GM23338 (cell line): ENCODE measurements at regions not wholly inside any gene's neighbourhood (a gene's known extent, or its start where the extent isn't known, plus 50 kb on each side); places are given as distances from the start of the nearest gene placed in this dataset.

Experiments used
- ATAC-seq: fragments of 200-7000 bp; cut with Tn5 transposase; 3 replicates; pipeline ENCODE4 v1.9.1; 2020
- DNase-seq: peaks from one replicate; pipeline ENCODE4 v3.0.0-alpha.2; 2015; ENCODE audit warnings: low spot score
- H2AFZ ChIP-seq: fragments of 200-600 bp; sonication (generic); 2 replicates; pipeline ENCODE4 v1.8.0; 2016; ENCODE audit warnings: antibody characterized with exemption, mild to moderate bottlenecking, moderate library complexity
- H3F3A ChIP-seq: fragments of 200-600 bp; sonication (generic); replicated peaks from 2 replicates; pipeline ENCODE4 v1.8.0; 2017; ENCODE audit warnings: antibody characterized with exemption, mixed run types, low read depth
- H3K27ac ChIP-seq: fragments of 200-600 bp; sonication (generic); 2 replicates; pipeline ENCODE4 v1.6.1; 2016; ENCODE audit warnings: low read depth
- H3K27me3 ChIP-seq: fragments of 200-600 bp; sonication (generic); 2 replicates; pipeline ENCODE4 v1.8.0; 2016; ENCODE audit warnings: mild to moderate bottlenecking, mixed run types, moderate library complexity; ENCODE audit not compliant: insufficient read depth
- H3K36me3 ChIP-seq: fragments of 200-600 bp; sonication (generic); 2 replicates; pipeline ENCODE4 v1.8.0; 2016; ENCODE audit warnings: mild to moderate bottlenecking; ENCODE audit not compliant: insufficient read depth
- H3K4me1 ChIP-seq: fragments of 200-600 bp; sonication (generic); 2 replicates; pipeline ENCODE4 v1.8.0; 2016; ENCODE audit warnings: mild to moderate bottlenecking, moderate library complexity; ENCODE audit not compliant: insufficient read depth
- H3K4me2 ChIP-seq: fragments of 200-600 bp; sonication (generic); 2 replicates; pipeline ENCODE4 v1.7.1; 2017; ENCODE audit warnings: mixed run types
- H3K4me3 ChIP-seq: fragments of 200-600 bp; sonication (generic); 2 replicates; pipeline ENCODE4 v1.6.1; 2016; ENCODE audit warnings: mixed run types
- H3K79me2 ChIP-seq: fragments of 200-600 bp; sonication (generic); replicated peaks from 2 replicates; pipeline ENCODE4 v1.8.0; 2017; ENCODE audit warnings: mild to moderate bottlenecking; ENCODE audit not compliant: insufficient read depth
- H3K9me2 ChIP-seq: fragments of 200-600 bp; sonication (generic); 2 replicates; pipeline ENCODE4 v1.8.0; 2017; ENCODE audit not compliant: insufficient read depth
- H4K20me1 ChIP-seq: fragments of 200-600 bp; sonication (generic); replicated peaks from 2 replicates; pipeline ENCODE4 v1.8.0; 2017; ENCODE audit warnings: mild to moderate bottlenecking; ENCODE audit not compliant: insufficient read depth
- H3K27ac Mint-ChIP-seq: 2 replicates; pipeline ENCODE4 v1.8.0; 2020; ENCODE audit warnings: inconsistent platforms, mild to moderate bottlenecking, moderate library complexity, mixed read lengths
- H3K27me3 Mint-ChIP-seq: 3 replicates; pipeline ENCODE4 v1.8.0; 2022; ENCODE audit warnings: low read depth, mild to moderate bottlenecking, moderate library complexity, mixed read lengths, inconsistent platforms; ENCODE audit not compliant: insufficient read depth, poor library complexity
- H3K36me3 Mint-ChIP-seq: 3 replicates; pipeline ENCODE4 v1.8.0; 2021; ENCODE audit warnings: low read depth, mild to moderate bottlenecking, inconsistent platforms, moderate library complexity, mixed read lengths
- H3K4me1 Mint-ChIP-seq: 3 replicates; pipeline ENCODE4 v1.8.0; 2020; ENCODE audit warnings: mild to moderate bottlenecking, inconsistent platforms, mixed read lengths
- H3K4me3 Mint-ChIP-seq: 3 replicates; pipeline ENCODE4 v1.8.0; 2021; ENCODE audit warnings: moderate library complexity, mild to moderate bottlenecking, inconsistent platforms, mixed read lengths
- H3K9me3 Mint-ChIP-seq: 3 replicates; pipeline ENCODE4 v1.8.0; 2020; ENCODE audit warnings: moderate library complexity, mild to moderate bottlenecking, inconsistent platforms, mixed read lengths
- CREB1 ChIP-seq: fragments of 250-450 bp; sonication (Bioruptor Pico); IDR thresholded peaks from 2 replicates; pipeline ENCODE4 v1.5.0; 2020; ENCODE audit warnings: low read depth, mild to moderate bottlenecking, moderate library complexity
- ETS1 ChIP-seq: IDR thresholded peaks from 2 replicates; pipeline ENCODE4 v1.6.1; 2016; ENCODE audit warnings: antibody characterized with exemption
- EZH2 ChIP-seq: fragments of 200-600 bp; sonication (generic); IDR thresholded peaks from one replicate; pipeline ENCODE4 v1.8.0; 2017; ENCODE audit warnings: antibody characterized with exemption, mild to moderate bottlenecking, low read depth; ENCODE audit not compliant: unreplicated experiment
- EZH2phosphoT487 ChIP-seq: fragments of 200-600 bp; sonication (generic); IDR thresholded peaks from one replicate; pipeline ENCODE4 v1.8.1; 2018; ENCODE audit warnings: antibody characterized with exemption; ENCODE audit not compliant: unreplicated experiment
- JUNB ChIP-seq: IDR thresholded peaks from one replicate; pipeline ENCODE4 v1.6.1; 2016; ENCODE audit warnings: antibody characterized with exemption; ENCODE audit not compliant: unreplicated experiment
- ZNF114 ChIP-seq: fragments of 250-450 bp; sonication (Bioruptor Pico); IDR thresholded peaks from 2 replicates; pipeline ENCODE4 v1.5.0; 2020; ENCODE audit warnings: mild to moderate bottlenecking, moderate library complexity
- ZNF462 ChIP-seq: fragments of 250-450 bp; sonication (Bioruptor Pico); IDR thresholded peaks from 2 replicates; pipeline ENCODE4 v1.5.0; 2020; ENCODE audit warnings: mild to moderate bottlenecking, moderate library complexity

GRCh38 chr4:123632693-123633030, 236.1 kb downstream of the SPRY1 start (continued):
- TF ChIP-seq ZNF462 (CRISPR knock-in tag) (no peak), EZH2phosphoT487 (no peak), EZH2 (no peak), JUNB (no peak), CREB1 (CRISPR knock-in tag) (no peak)

GRCh38 chr4:123638834-123639233, 242.2 kb downstream of the SPRY1 start:
- no peaks in the 10 kb centered on the region for H3K27me3 ChIP-seq
- DNase-seq (no peak), ATAC-seq (no peak)
- H3K27me3 Mint-ChIP-seq, result peaks cover 2% of the 10 kb centered on the region
- H3K36me3 ChIP-seq, result no peaks in the 10 kb centered on the region
- H3K27ac ChIP-seq, result no peak overlapping the region
- H3K9me2 ChIP-seq, result no peaks in the 10 kb centered on the region
- 0 out of 2 replicates have a peak, but pooled peaks cover 7% of the 10 kb centered on the region for H3K4me1 ChIP-seq
- H3K36me3 Mint-ChIP-seq, result no peaks in the 10 kb centered on the region
- peaks cover 6% of the 10 kb centered on the region; the same call in 1 of the 3 replicates for H3K9me3 Mint-ChIP-seq
- no peak overlapping the region for H2AFZ ChIP-seq
- H3K79me2 ChIP-seq, result no peaks in the 10 kb centered on the region
- H3F3A ChIP-seq, result no peaks in the 10 kb centered on the region
- no peak overlapping the region for H3K4me3 Mint-ChIP-seq
- no peaks in the 10 kb centered on the region for H4K20me1 ChIP-seq
- H3K4me1 Mint-ChIP-seq, result peaks cover 7% of the 10 kb centered on the region
- no peak overlapping the region for H3K27ac Mint-ChIP-seq
- no peak overlapping the region for H3K4me2 ChIP-seq
- no peak overlapping the region for H3K4me3 ChIP-seq
- TF ChIP-seq EZH2 (no peak), JUNB (no peak), ZNF462 (CRISPR knock-in tag) (no peak), ETS1 (no peak), ZNF114 (CRISPR knock-in tag) (no peak)
